ENCODE measurements at regions not wholly inside any gene's neighbourhood (a gene's known extent, or its start where the extent isn't known, plus 50 kb on each side); places are given as distances from the start of the nearest gene placed in this dataset.
A peak's percentile ranks its signal among the peaks of the same experiment; 100 is the strongest.

DNA sequence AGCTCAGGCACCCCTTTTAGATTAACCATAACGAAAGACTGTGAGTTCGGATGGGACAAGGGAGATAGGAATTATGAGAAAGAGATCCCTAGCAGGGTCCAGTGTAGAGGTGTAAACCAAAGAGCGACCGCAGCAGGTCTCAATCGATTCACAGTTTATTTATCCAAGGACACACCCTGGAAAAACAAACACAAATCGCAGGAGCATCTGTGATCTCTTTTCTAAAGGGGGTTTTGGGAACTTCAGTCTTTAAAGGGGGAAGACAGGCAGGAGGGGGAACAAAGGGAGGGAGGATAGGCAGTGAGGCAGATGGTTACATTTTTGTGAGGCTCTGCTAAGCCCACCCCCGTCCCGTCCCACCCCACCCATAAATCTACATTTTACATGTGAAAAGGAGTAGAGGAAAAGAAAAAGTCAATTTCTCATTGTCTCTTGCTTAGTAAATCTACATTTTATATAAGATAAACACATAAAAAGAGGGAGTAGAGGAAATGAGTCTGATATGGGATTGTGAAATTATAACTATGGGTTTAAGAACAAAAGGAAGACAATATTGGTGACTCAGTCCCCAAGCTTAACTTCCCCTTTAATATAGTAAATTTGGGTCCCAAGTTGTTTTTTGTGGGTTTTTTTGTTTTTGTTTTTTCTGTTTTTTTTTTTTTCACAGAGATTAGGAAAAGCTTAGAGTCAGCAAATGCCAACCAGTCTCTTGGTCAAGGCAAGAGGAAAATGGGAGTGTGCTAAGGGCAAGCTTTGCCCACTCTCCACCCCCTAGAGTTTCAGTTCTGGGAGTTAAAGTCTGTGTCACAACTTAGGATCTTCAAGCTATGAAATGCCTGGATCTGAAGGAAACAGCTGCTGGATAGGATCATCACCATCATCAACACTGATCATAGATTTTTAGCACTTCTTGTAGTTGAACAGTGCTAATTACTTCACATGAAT is 160.9 kb upstream of the CDH5 start:
- no peak overlapping the region for H3K4me2 ChIP-seq (ENCODE audit: low read depth, low read length)
- intact Hi-C loops (cut with micrococcal nuclease): no loop called here

More for the DNA sequence above, 160.9 kb upstream of the CDH5 start:
- no CpG with 5 or more reads among the region's 8 CpGs for WGBS, 2 experiments (ENCODE audit: extremely low coverage in 2 of 2, insufficient read length in 1 of 2)
- no peak overlapping the region for H2AK9ac ChIP-seq (replicated peaks; ENCODE audit: low read depth, low read length, poor library complexity)
- H2AK5ac ChIP-seq (ENCODE audit: low read depth, low read length): no peak overlapping the region
- dilution Hi-C loops (cut with HindIII; ENCODE audit: low sequenced_read_pairs, unreplicated experiment) (no loop called here), in situ Hi-C loops (cut with MboI; ENCODE audit: low sequenced_read_pairs) (no loop called here)
- peak overlapping the region; percentile 51; the same call in 1 of the 2 replicates for H3K18ac ChIP-seq (ENCODE audit: low read depth, low read length)
- TF ChIP-seq CEBPB (IDR thresholded peaks at IDR 0.05; ENCODE audit: low read depth, low read length) (peak; percentile 27; the same call in 1 of the 2 replicates), MAFK (IDR thresholded peaks at IDR 0.05; ENCODE audit: low read depth, low read length) (0 out of 2 replicates have a peak, but pooled peaks have one; percentile 1)
- TF ChIP-seq, protein P1, sequence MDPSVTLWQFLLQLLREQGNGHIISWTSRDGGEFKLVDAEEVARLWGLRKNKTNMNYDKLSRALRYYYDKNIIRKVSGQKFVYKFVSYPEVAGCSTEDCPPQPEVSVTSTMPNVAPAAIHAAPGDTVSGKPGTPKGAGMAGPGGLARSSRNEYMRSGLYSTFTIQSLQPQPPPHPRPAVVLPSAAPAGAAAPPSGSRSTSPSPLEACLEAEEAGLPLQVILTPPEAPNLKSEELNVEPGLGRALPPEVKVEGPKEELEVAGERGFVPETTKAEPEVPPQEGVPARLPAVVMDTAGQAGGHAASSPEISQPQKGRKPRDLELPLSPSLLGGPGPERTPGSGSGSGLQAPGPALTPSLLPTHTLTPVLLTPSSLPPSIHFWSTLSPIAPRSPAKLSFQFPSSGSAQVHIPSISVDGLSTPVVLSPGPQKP (IDR thresholded peaks at IDR 0.05; ENCODE audit: borderline replicate concordance, low read depth, low read length): no peak
- peak overlapping the region; percentile 42; the same call in 1 of the 2 replicates for H4K5ac ChIP-seq (ENCODE audit: low read depth, low read length)
- 0 out of 2 replicates have a peak overlapping the region, but pooled peaks have one; percentile 12 for H3K14ac ChIP-seq (replicated peaks; ENCODE audit: low read depth, low read length)
- no peaks in the 10 kb centered on the region for H4K20me1 ChIP-seq (ENCODE audit: insufficient read depth, low read length)
- H3K23ac ChIP-seq (ENCODE audit: low read depth, low read length): 0 out of 2 replicates have a peak overlapping the region, but pooled peaks have one; percentile 56
- H2AFZ ChIP-seq (replicated peaks; ENCODE audit: low read length, poor library complexity): no peak overlapping the region
- H2BK5ac ChIP-seq (ENCODE audit: low read depth, low read length, poor library complexity, severe bottlenecking): no peak overlapping the region
- no peak overlapping the region for H3K9ac ChIP-seq (ENCODE audit: low read depth, low read length)
- CTCF ChIA-PET: interaction anchor here (0.8 to 1.2 kb wide), 2 partner anchors 15 to 23 kb away, joined by 3 read pairs; no protein-coding TSS in a partner anchor
- no peak overlapping the region for H3K4me3 ChIP-seq (ENCODE audit: insufficient read depth, low read depth, low read length)
- no peaks in the 10 kb centered on the region for H3K9me1 ChIP-seq (ENCODE audit: insufficient read depth, low read length)
- peak; percentile 60 for ATAC-seq (ENCODE audit: low read depth)
- no TSS peak for BruUV-seq (replicated peaks)
- H2BK20ac ChIP-seq (ENCODE audit: low read depth, low read length): peak overlapping the region; percentile 48; the same call in 1 of the 2 replicates
- H3K79me1 ChIP-seq (ENCODE audit: low read depth in 1 of 2, low read length in 2 of 2): no peaks in the 10 kb centered on the region
- no peak overlapping the region for H3K56ac ChIP-seq (ENCODE audit: extremely low read depth, insufficient read depth, low read length)
- H3K9me3 ChIP-seq (ENCODE audit: control insufficient read depth, insufficient read depth, low read length): no peaks in the 10 kb centered on the region
- POLR2A ChIA-PET (ENCODE audit: unreplicated experiment): no interaction called here
- H4K8ac ChIP-seq (ENCODE audit: low read depth in 2 of 2, low read length in 2 of 2): peak overlapping the region in 1 of 2 experiments; percentile 2; a peak in 2 of 4 replicates
- no peaks in the 10 kb centered on the region for H3K36me3 ChIP-seq (ENCODE audit: control insufficient read depth, insufficient read depth, low read length)
- H3K27me3 ChIP-seq (ENCODE audit: control insufficient read depth, insufficient read depth, low read length): peaks cover 2% of the 10 kb centered on the region; the same call in 1 of the 2 replicates
- no peak overlapping the region for H4K91ac ChIP-seq (ENCODE audit: insufficient read depth, low read depth, low read length)
- H3K27ac ChIP-seq (ENCODE audit: insufficient read depth, low read length): no peak overlapping the region
- H3K4me1 ChIP-seq (ENCODE audit: control insufficient read depth, insufficient read depth, low read length): peaks cover 4% of the 10 kb centered on the region
- peak; percentile 37 for DNase-seq
- H2BK15ac ChIP-seq (ENCODE audit: low read depth, low read length): peak overlapping the region; percentile 54; the same call in 2 of the 3 replicates
- 0 out of 2 replicates have a peak overlapping the region, but pooled peaks have one; percentile 7 for H3K4ac ChIP-seq (ENCODE audit: low read depth, low read length)
- 0 out of 2 replicates have a peak overlapping the region, but pooled peaks have one; percentile 8 for H2BK120ac ChIP-seq (ENCODE audit: low read depth, low read length)
